Body of pancreas (tissue), 4 donors: ENCODE measurements at regions not wholly inside any gene's neighbourhood (a gene's known extent, or its start where the extent isn't known, plus 50 kb on each side); places are given as distances from the start of the nearest gene placed in this dataset.

Experiments
- CTCF ChIP-seq, 7 experiments: fragments of 450-650 bp in 4 of 7; fragments of 200-600 bp in 3 of 7; sonication (generic) in 3 of 7; IDR thresholded peaks; one replicate each; pipeline ENCODE4 v1.5.1; 2016 to 2019; ENCODE audit warnings: antibody characterized with exemption in 7 of 7
- POLR2A ChIP-seq, 3 donors: fragments of 450-650 bp; IDR thresholded peaks; one replicate each; pipeline ENCODE4 v1.6.1; 2016; ENCODE audit warnings: antibody characterized with exemption in 3 of 3, mild to moderate bottlenecking in 2 of 3

DNA sequence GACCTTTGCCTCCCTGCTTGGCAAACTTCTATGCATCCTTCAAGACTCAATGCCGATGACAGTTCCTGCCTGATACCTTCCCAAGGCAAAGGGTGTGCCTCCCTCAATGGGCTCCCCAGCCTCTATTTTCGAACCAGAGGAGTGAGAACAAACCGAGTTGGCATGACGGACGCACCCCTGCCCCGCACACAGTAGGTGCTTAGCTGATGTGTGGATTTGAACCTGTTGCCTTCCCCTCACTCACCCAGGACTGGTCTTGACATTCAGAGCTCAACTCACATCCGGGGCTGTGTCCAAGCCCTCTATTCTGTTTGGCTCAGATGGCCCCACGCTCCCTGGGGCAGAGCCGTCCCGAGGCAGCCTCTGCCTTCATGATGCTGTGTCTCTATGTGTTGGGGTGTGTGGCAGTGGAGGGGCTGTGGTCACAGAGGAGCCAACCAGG is 52.2 kb upstream of the SLC6A11 start:
- no peak for TF ChIP-seq CTCF (IDR thresholded peaks at IDR 0.05)
- no peak for TF ChIP-seq POLR2A (IDR thresholded peaks at IDR 0.05)
